ENCODE measurements at regions not wholly inside any gene's neighbourhood (a gene's known extent, or its start where the extent isn't known, plus 50 kb on each side); places are given as distances from the start of the nearest gene placed in this dataset.

- TF ChIP-seq POLR2A (IDR thresholded peaks at IDR 0.05) (no peak), CTCF (IDR thresholded peaks at IDR 0.05) (no peak)
These were observed 1274.9 kb upstream of the GJE1 start for GRCh38 chr6:140857739-140858380.

Measured in heart left ventricle (tissue), 13 donors.